ENCODE measurements at regions not wholly inside any gene's neighbourhood (a gene's known extent, or its start where the extent isn't known, plus 50 kb on each side); places are given as distances from the start of the nearest gene placed in this dataset.

DNA sequence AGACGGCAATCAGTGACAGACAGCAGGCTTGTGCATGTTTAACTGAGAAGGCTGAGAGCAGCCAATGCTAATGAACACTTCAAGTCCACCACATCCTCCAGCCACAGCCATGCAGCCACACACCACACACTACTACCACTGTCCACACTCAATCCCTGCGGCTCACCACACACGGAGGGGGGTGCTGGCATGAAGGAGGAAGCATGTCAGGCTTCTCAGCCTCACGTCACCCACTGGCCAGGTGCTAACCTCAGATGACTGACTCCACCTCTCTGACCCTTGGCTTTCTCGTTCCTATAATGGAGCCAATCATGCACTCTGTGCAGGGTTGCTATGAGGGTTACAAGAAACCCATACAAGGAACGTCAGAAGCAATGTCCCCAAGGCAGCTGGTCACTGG lies 165.4 kb upstream of the RNF32 start:
- FAIRE-seq: no peak

DNA sequence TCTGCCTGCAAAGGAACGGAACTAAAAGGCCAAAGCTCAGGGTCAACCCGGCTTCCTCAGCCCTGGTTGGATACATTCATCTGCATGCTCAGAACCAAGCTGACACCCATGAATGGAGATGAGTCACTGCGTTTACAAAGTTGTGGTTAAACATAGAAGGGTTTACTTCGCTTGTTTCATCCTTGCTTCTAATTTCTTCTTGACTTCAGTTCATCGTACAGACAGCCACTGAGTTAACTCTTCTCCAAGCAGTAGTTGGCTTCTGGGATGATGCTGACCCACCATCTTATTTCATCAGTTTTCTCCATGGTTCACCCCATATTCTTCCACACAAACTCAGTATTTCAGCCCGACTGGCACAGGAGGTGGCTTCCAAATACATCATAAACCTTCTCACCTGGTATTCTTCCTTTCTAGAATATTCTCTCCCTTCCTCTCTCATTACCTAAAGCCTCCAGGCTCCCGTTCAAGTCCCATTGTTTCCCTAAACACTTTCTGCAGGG lies 166.3 kb upstream of the RNF32 start:
- FAIRE-seq: no peak

DNA sequence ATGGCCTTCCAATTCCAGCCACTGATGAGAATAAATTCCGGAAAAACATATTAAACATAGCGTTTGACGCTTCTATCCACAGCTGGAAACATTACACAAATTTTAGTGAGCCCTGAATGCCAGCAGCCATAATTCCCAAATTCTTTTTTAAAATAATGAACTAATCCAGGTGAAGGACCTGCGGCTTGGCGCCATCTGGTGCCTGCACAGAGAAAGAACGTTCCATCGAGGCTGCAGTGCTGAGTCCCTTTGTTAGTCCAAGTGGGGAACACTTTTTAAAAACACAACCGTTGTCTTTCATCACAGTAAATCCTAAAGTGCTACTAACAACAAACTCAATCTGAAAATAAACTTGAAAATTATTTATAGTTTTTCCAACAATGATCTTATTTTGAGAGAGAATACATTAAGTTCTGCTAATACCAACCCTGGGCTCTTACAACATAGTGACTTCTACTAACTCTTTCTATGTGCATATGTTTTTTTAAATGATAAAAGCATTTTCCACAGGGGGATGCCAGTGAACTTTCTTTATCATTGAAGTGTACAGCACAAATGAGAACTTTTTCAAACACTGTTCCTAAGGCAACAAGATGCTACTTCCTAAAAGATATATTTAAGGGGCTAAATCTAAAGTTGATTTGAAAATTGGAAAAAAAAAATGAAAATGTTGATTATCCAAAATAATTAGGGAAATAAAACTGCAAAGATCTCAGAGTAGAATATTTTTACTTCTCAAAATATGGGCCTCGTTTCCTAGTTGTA lies 166.9 kb upstream of the RNF32 start:
- no peak for FAIRE-seq

DNA sequence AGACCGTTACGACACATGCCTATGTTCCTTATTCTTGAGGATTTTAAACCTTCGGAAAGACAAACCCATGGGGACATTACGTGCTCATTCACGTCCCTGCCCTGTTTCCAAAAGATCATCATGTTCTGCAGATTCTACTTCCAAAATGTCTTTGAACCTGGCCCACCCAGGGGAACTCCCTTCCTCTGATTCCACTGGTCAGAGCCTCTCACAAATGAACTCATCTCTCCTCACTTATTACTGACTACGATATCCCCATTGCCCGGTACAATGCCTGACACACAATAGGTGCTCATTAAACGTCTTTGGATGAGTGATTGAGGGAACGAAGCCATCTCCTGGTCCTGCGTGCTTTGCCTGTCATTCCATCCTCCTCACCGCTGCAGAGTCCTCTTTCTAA lies 168.3 kb upstream of the RNF32 start:
- no peak for FAIRE-seq

DNA sequence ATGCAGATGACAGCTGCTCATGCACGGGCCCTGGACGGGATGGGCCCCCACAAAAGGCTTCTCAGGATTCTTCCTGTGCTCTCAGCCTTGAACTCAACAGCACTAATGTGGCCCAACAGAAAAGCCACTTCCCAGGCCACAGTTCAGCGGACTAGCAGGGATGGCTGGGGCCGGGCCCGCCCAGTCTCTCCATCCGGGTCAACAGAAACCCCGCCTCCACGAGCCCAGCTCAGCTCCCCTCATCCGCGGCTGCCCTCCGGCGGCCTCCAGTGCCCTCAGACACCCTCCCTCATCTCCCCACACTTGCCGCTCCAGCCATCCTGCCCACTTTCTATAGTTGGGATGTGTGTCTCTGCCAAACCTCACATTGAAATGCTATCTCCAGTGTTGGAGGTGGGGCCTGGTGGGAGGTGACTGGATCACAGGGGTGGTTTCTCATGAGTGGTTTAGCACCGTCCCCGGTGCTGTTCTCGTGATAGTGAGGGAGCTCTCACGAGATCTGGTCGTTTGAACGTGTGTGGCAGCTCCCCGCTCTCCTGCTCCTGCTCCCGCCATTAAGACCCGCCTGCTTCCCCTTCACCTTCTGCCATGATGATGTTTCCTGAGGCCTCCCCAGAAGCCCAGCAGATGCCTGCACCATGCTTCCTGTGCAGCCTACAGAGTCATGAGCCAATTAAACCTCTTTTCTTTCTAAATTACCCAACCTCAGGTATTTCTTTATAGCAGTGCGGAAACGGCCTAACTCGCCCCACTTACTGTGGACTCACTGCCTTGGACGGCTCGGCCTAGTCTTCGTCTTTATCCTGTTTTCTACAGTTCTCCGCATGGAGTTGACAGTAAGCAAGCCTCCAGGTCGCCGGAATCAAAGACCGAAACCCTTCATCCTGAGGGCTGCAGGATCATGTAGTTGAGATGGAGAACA lies 169.9 kb upstream of the RNF32 start:
- FAIRE-seq: no peak

DNA sequence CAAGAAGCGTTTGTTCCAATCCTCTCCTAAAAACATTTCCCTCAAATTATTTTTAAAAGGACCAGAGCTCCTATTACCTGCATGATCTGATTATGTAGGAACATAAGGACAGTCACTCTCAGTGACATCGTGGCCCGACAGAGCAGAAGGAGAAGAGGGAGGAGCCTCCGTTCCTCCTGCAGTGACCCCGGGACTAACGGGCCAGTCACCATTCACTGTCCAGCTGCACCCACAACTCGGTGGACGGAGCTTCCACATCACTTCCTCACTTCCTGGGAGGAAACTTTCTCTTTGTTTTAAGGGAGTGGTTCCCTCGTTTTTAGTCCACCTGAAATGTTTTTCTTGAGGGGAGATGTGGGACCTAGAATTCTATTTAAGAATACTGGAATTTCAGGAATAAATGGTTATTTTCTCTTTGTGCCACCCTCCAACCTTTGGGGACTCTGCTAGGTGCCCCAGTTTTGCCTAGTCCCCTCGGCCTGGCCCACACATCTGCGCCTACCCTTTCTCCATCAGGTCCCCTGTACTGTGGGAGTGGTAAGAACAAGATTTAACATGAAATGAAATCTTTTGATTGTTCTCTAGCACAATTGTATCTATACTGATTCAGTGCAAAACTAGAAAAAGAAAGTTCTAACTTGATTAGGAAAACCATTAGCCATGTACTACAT lies 173.5 kb upstream of the RNF32 start:
- no peak for FAIRE-seq

DNA sequence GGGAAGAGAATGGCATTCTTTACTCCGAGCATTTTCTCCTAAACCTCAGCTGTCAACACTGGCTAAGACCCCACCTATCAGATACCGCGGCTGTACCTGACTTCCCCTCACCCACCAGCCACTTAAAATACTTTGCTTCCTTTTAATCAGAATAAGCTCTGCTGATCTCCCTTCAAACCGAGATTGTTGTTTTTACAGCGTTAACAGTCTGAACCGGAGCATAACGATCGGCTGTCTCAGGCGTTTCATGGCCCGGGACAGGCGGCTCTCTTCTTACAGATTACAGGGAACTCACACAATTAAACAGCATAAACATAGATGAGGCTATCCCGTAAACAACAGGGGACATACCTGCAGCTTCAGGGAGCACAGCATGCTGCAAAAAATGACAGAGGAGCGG lies 174.3 kb upstream of the RNF32 start:
- FAIRE-seq: no peak

DNA sequence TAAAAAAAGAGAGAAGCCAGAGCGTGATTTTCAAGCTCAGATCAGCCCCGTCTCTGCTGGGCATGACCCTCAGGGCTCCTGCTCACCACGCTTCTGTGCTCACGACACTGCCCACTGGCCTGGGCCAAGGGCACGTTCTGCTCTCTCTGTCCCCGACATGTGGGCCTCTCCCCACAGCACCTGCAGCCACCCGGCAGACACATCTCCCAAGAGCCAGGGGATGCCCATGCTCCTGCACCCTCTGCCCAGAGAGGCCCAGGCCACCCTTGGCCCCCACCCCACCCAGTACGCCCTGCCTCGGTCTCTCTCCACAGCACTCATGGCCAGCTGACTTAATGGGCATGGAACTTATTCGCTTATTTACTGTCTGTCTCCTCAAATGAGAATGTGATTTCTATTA lies 175.4 kb upstream of the RNF32 start:
- FAIRE-seq: no peak

DNA sequence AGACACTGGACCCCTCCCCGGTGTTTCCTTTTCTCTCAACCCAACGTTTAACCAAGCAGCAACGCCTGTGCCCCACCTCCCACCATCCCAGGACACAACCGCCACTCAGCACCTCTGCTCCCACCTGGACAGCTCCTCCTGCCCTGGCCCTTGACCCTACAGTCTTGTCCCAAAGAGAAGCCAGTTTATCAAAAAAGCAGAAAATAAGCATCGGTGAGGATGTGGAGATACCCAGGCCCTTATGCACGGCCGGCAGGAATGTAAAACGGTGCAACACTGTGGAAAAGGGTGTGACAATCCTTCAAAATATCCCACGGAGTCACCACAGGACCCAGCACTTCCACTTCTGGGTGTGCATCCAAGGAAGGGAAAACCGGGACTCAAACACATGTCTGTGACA lies 176.2 kb upstream of the RNF32 start:
- no peak for FAIRE-seq

DNA sequence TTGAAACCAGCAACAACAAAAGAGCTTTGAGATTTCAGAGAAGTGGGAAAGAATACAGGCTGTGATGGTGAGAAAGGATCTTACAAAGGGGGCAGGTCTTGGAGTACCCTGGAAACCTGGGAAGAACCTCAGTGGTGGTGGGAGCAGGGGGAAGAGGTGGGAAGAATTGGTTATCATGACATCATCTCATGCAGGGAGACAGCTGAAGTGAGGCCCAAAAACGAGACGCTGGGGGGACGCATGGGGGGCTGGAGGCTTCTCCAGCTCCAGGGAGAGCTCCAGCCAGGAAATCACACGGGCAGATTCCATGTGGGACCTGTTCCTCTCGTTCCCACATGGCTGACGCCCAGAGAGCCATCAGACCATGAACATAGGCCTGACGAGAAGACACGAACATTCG lies 177.3 kb upstream of the RNF32 start:
- FAIRE-seq: no peak

DNA sequence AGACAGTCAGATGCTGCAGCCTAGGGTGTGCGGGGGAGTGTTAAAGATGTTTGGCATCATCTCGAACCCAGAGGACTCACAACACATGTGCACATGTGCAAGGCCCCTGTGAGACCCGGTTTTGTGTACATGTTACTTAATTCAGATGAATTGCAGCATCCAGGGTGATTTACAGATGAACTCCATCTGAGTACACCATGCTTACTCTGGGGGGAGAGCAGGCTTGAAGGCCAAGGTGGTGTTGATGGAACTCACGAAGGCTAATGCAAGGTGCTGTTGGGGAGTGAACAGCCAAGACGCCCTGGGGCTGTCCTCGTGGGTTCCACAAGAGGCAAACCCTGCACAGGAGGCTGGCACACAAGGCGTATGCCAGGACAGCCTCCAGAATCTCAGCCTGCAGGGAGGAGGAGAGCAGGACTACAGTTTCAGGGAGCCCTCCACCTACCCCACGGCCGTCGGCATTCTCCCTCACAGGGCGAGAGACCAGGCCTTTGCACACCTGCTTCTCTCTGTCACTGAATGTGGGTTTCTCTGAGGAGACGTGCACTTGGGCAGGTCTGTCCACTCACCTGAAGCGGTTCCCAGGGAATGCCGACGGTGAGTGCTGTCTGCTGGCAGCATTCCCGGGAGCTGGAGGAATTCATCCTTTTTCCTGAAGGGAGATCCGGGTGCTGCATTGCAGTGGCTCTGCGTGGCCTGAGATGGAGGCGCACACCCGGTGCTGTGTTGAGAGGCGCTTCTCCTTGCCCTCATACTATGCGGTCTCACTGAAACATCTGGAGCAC lies 178.5 kb upstream of the RNF32 start:
- FAIRE-seq: no peak

DNA sequence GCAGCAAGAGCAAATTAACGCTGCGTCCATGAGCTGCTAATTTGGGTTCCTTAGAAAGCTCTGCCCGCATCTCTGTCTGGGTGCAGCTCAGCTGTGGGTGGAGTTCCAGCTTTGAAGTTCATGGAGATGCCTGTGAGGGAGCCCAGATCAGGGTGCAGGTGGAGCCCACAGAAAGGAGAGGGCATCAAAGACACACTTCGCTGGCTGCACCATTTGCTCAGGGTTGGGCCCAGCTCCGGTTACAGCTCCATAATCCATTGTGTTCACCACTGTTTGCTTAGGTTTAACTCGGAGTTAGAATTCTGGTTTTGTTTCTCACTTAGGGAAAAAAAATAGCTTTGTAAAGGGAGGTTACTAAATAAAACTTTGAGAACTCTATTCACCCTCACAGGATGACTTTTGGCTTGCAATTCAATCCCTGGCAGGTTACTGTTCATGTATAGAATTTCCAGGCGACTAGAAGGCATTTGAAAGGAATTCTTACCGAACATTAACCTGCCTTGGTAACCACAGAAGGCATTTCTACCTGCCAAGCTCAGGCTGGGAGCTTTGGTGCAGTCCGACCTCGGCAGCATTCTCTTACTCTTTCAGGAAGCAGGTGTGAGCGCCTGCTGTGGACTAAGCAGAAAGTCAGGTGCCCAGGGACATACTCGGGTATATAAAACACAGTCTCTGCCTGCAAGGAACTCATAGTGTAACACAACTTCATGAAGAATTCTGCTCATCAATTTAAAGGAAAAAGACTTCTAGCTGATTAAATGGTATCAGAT lies 179.5 kb upstream of the RNF32 start:
- FAIRE-seq: no peak

DNA sequence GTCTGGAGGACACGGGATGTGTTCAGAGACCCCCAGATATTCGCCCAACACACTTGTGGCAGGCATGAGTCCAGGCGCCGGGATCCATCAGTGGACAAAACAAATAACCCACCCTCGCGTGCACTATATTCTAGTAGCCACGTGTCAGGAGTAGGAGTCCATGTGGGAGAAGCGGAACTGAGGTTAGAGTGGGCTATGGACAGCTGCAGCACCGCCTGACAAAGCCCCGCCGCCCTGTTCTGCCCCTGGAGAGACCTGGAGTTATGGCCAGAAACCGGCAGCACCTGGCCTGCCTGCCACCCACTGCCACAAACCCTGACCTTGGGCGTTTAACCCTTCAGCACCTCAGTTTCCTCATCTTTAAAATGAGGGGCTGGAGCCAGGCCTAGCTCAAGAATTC lies 181.0 kb upstream of the RNF32 start:
- FAIRE-seq: no peak

DNA sequence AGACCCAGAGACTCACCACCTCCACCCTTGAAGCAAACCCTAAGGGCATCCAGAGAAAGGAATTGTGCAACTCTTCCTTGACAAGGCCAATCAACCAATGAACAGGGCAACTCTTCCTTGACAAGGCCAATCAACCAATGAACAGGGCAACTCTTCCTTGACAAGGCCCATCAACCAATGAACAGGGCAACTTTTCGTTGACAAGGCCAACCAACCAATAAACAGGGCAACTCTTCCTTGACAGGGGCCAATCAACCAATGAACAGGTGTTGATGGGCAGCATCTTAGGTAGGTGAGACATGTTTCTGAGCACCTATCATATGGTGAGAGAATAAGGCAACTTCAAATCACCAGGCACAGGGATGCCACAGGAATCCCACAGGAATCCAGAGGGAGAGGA lies 181.5 kb upstream of the RNF32 start:
- no peak for FAIRE-seq

DNA sequence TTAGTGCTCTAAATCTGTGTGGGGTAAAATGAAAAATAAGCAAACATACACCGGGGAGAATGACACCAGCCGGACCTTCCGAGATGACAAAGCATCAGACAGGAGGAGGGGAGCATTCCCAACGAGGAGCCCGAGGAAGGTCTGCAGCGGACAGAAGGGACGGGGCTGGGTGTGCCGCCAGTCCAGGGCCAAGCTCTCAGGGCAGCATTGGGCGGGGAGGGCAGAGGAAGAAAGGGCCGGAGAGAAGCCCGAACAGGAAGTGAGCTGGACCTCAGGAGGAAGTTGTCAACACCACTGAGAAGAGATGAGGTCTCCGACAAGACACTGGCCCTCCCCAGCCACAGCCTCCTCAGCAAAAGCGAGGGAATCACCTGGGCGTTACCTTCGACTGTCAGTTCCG lies 182.6 kb upstream of the RNF32 start:
- no peak for FAIRE-seq

DNA sequence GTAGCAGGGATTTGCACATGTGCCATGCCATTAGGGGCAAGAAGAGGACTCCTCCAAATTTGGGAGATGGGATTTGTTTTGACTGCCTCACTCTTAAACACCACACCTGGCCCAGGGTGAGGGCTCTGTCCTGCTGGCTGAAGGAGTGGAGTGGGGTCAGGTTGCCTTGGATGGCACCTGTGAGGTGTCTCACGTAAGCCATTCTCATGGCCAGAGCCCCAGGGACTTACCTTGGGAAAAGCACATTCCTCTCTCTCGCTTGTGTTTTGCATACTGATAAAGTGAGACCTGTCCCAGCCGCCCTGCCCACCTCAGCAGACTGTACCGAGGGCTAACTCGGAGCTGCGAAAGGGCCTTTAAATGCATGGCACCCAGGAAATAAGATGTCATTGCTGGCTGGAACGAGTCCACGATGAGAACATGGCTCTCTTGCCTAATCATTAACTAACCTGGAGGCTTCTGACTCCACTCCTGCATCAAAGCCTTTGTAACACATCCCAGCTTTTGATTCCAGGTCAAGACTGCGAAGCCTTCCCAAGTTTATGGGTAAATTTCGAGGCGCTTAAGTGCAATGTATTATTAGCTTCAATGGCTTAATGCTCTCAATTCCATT lies 184.0 kb upstream of the RNF32 start:
- FAIRE-seq: no peak

DNA sequence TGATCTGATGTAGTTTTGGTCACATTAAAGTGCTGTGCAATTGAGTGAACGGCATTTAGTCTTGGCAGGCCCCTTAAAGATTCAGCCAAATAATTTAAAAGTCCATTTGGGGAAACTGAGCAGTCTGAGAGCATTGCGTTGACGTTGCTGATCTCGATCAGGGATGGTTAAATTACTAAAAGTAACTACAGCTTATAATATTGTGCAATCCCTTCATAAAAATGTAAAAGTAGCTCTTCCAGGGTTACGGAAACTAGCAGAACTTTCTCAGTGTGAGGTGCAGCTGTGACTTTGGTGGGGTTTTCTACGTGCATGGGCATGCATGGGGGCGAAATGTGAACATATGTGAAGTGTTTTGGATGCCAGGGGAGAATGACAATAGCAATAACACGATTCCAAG lies 184.5 kb upstream of the RNF32 start:
- no peak for FAIRE-seq

DNA sequence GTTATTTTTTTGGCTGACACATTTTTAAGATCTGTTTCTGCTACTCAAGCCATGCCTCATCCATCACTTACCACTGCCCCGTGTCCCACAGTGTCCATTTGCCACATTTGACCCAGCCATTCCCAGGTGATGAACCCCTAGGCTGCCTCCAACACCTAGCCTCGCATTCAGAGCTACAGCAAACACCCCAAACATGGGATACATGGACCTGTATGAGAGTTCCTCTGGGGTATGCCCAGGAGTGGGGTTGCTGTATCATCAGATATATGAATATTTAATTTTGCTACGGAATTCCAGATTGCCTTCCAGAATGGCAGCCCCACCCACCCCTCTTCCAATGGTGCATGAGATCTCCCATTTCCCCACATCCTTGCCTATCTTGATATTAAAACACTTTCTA lies 190.1 kb upstream of the RNF32 start:
- no peak for FAIRE-seq

DNA sequence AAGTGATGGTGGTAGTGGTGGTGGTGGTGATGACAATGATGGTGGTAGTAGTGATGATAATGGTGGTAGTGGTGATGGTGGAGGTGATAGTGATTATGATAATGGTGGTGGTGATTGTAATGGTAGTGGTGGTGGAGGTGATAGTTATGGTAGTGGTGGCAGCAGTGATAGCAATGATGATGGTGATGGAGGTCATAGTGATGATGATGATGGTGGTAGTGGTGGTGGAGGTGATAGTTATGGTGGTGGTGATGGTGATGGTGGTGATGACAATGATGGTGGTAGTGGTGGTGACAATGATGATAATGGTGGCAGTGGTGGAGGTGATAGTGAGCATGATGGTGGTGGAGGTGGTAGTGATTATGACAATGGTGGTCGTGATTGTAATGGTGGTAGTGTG lies 191.7 kb upstream of the RNF32 start:
- no peak for FAIRE-seq

DNA sequence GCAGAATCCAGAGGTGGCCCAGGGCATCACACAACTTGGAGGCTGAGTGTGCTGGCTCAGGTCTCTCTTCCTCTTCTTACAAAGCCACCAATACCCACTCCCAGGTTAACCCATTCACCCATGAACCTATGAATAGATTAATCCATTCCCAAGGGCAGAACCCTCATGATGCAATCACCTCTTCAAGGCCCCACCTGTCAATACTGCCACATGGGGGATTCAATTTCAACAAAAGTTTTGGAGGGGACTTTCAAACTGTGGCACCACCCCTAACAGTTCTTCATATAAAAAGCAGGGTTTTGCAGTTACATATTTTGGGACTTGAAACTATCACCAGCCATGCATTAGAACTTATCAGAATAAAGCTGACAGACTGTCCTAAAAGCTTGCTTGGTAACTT lies 193.6 kb upstream of the RNF32 start:
- no peak for FAIRE-seq

DNA sequence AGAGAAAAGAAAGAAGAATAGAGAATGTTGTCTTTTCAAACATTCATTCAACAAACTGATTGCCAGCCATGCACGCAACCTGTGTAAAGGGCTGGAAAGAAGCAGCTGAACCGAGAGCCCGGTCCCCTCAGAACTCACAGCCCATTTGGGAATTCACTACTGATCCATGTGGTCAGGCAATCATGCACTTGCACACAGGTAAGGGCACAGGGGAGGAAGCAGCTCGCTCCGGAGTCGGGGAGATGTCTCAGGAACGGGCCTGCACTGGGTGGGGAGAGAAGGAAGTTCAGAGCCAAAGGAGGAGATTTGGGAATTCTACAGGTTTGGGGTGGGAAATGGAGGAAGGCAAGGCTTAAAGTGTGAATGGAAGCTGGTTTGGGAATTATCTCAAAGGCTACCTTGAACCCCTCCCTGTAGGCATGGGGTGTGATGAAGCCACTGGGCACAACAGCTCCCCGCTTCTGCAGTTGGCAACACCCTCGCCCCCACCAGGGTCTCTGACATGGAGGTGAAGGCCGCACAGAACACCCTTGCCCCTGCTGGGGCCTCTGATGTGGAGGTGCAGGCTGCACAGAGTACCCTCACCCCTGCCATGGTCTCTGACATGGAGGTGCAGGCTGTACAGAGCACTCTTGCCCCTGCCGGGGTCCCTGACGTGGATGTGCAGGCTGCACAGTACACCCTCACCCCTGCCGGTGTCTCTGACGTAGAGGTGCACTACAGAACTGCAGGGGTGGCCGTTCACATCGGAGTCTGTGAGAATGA lies 194.4 kb upstream of the RNF32 start:
- no peak for FAIRE-seq

All from TTC549 (cell line).